CD1c-positive myeloid dendritic cell (primary cell): ENCODE measurements at regions not wholly inside any gene's neighbourhood (a gene's known extent, or its start where the extent isn't known, plus 50 kb on each side); places are given as distances from the start of the nearest gene placed in this dataset.
"Not testable (repeated sequence)": the region's sequence is repeated elsewhere in the genome, so short reads cannot be mapped to it uniquely, and the experiment has no call there.

ENCODE experiments used
- DNase-seq: peaks from one replicate; pipeline ENCODE4 v3.0.0-alpha.2; 2016; ENCODE audit errors: extremely low spot score

GRCh38 chr3:159229116-159229680, 427.3 kb downstream of the MFSD1 start:
- no peak for DNase-seq

- no peak for DNase-seq
These were observed 431.1 kb downstream of the MFSD1 start for GRCh38 chr3:159232966-159233365.

- DNase-seq, result no peak
These were observed 431.9 kb downstream of the MFSD1 start for GRCh38 chr3:159233734-159234133.

GRCh38 chr3:159234306-159234705, 432.5 kb downstream of the MFSD1 start:
- no peak for DNase-seq

- DNase-seq, result no peak
These were observed 434.5 kb downstream of the MFSD1 start for GRCh38 chr3:159236321-159236720.

- DNase-seq, result no peak
These were observed 435.4 kb downstream of the MFSD1 start for GRCh38 chr3:159237226-159237625.

GRCh38 chr3:159238646-159239045, 436.8 kb downstream of the MFSD1 start:
- no peak for DNase-seq

- DNase-seq, result no peak
These were observed 437.2 kb downstream of the MFSD1 start for GRCh38 chr3:159239059-159239458.

- DNase-seq, result no peak
These were observed 443.1 kb downstream of the MFSD1 start for GRCh38 chr3:159244933-159245332.

GRCh38 chr3:159245871-159246270, 444.0 kb downstream of the MFSD1 start:
- no peak for DNase-seq

GRCh38 chr3:159246385-159246784, 444.5 kb downstream of the MFSD1 start:
- no peak for DNase-seq

GRCh38 chr3:159249472-159250174, 447.8 kb downstream of the MFSD1 start:
- DNase-seq, result no peak

- DNase-seq, result no peak
These were observed 449.1 kb downstream of the MFSD1 start for GRCh38 chr3:159250961-159251360.

- DNase-seq, result no peak
These were observed 450.4 kb downstream of the MFSD1 start for GRCh38 chr3:159252274-159252673.

- peak; percentile 43 for DNase-seq
These were observed 451.0 kb downstream of the MFSD1 start for GRCh38 chr3:159252772-159253384.

- no peak for DNase-seq
These were observed 452.0 kb downstream of the MFSD1 start for GRCh38 chr3:159253860-159254259.

- no peak for DNase-seq
These were observed 456.1 kb downstream of the MFSD1 start for GRCh38 chr3:159257954-159258353.

GRCh38 chr3:159258934-159259333, 457.1 kb downstream of the MFSD1 start:
- no peak for DNase-seq

GRCh38 chr3:159260049-159260662, 458.3 kb downstream of the MFSD1 start:
- peak; percentile 57 for DNase-seq

- not testable (repeated sequence) for DNase-seq
These were observed 459.5 kb downstream of the MFSD1 start for GRCh38 chr3:159261333-159261732.

- peak; percentile 18 for DNase-seq
These were observed 462.1 kb downstream of the MFSD1 start for GRCh38 chr3:159263750-159264553.

- no peak for DNase-seq
These were observed 463.9 kb downstream of the MFSD1 start for GRCh38 chr3:159265705-159266104.
